A549 (cell line): ENCODE measurements at regions not wholly inside any gene's neighbourhood (a gene's known extent, or its start where the extent isn't known, plus 50 kb on each side); places are given as distances from the start of the nearest gene placed in this dataset.

Experiments
- ATAC-seq, 2 experiments: fragments of 200-7000 bp in 1 of 2; fragments of >200 bp in 1 of 2; cut with Nextera tagmentation in 1 of 2; cut with Tn5 transposase in 1 of 2; 3 replicates each; pipeline versions ENCODE4 v1.8.0 to v1.9.1; 2018 to 2020; ENCODE audit warnings: mild to moderate bottlenecking in 1 of 2, moderate library complexity in 1 of 2
- CTCF ChIA-PET: fragments of 300-600 bp; sonication (Branson Sonifier 250); formaldehyde crosslinking; extraction: SDS; loops from one replicate; lab custom pipeline; 2021; ENCODE audit warnings: antibody characterized with exemption, inconsistent platforms; lab: Yijun Ruan, JAX
- POLR2A ChIA-PET: fragments of 350-600 bp; formaldehyde crosslinking; extraction: SDS; loops from one replicate; lab custom pipeline; 2021; ENCODE audit warnings: antibody characterized with exemption, inconsistent platforms; lab: Yijun Ruan, JAX
- DNase-seq, 2 experiments: peaks; one replicate each; pipeline versions ENCODE4 v3.0.0 to v3.0.0-alpha.2; 2011 to 2016; ENCODE audit warnings: low read depth in 1 of 2, low spot score in 1 of 2
- FAIRE-seq: peaks from 2 replicates; lab custom pipeline; 2011; peaks lifted over from hg19 to GRCh38; lab: Jason Lieb, UNC
- H3K27ac ChIP-seq, 2 experiments: fragments of >200 bp; sonication (Bioruptor Twin); formaldehyde crosslinking; 3 replicates each; pipeline ENCODE4 v1.5.1; 2016 to 2017
- H3K4me1 ChIP-seq: fragments of >200 bp; sonication (Bioruptor Twin); formaldehyde crosslinking; 3 replicates; pipeline ENCODE4 v1.6.1; 2016
- H3K4me2 ChIP-seq: fragments of >200 bp; sonication (Bioruptor Twin); formaldehyde crosslinking; 3 replicates; pipeline ENCODE4 v1.6.1; 2016
- H3K4me3 ChIP-seq: fragments of >200 bp; sonication (Bioruptor Twin); formaldehyde crosslinking; 3 replicates; pipeline ENCODE4 v1.5.1; 2016
- H3K9me3 ChIP-seq: fragments of >200 bp; sonication (Bioruptor Twin); formaldehyde crosslinking; 3 replicates; pipeline ENCODE4 v1.6.1; 2016
- BHLHE40 ChIP-seq: IDR thresholded peaks from 2 replicates; pipeline ENCODE4 v1.6.1; 2012; ENCODE audit warnings: low read depth, low read length, inconsistent platforms
- CEBPB ChIP-seq, 2 experiments: fragments of >200 bp in 1 of 2; sonication (Bioruptor Twin) in 1 of 2; formaldehyde crosslinking in 1 of 2; IDR thresholded peaks; 2 replicates each; pipeline ENCODE4 v1.6.1; 2012 to 2016
- CHD2 ChIP-seq: fragments of 150-350 bp; IDR thresholded peaks from 2 replicates; pipeline ENCODE4 v1.6.1; 2014; ENCODE audit warnings: low read length; ENCODE audit not compliant: partially characterized antibody
- CHD4 ChIP-seq: fragments of 200-600 bp; sonication (generic); IDR thresholded peaks from 2 replicates; pipeline ENCODE4 v1.6.1; 2016; ENCODE audit warnings: antibody characterized with exemption, mild to moderate bottlenecking, borderline replicate concordance
- EHF ChIP-seq: fragments of 250-450 bp; sonication (Bioruptor Pico); IDR thresholded peaks from 2 replicates; pipeline ENCODE4 v1.5.0; 2020; ENCODE audit warnings: mild to moderate bottlenecking
- EHMT2 ChIP-seq: fragments of 200-600 bp; sonication (generic); IDR thresholded peaks from 2 replicates; pipeline ENCODE4 v1.6.1; 2016; ENCODE audit warnings: antibody characterized with exemption, low read depth, mild to moderate bottlenecking, moderate library complexity
- FOXS1 ChIP-seq: fragments of 250-450 bp; sonication (Bioruptor Pico); IDR thresholded peaks from 2 replicates; pipeline ENCODE4 v1.5.0; 2020; ENCODE audit warnings: mild to moderate bottlenecking, moderate library complexity
- HDAC2 ChIP-seq: fragments of 200-600 bp; sonication (generic); IDR thresholded peaks from 2 replicates; pipeline ENCODE4 v1.6.1; 2016
- HEYL ChIP-seq: fragments of 250-450 bp; sonication (Bioruptor Pico); IDR thresholded peaks from 2 replicates; pipeline ENCODE4 v1.8.0; 2021; ENCODE audit warnings: mild to moderate bottlenecking, moderate library complexity
- HOXA7 ChIP-seq: fragments of 250-450 bp; sonication (Bioruptor Pico); IDR thresholded peaks from 2 replicates; pipeline ENCODE4 v1.5.0; 2020; ENCODE audit warnings: mild to moderate bottlenecking, moderate library complexity
- HOXB13 ChIP-seq: fragments of 250-450 bp; sonication (Bioruptor Pico); IDR thresholded peaks from 2 replicates; pipeline ENCODE4 v1.5.0; 2020; ENCODE audit warnings: low read depth, mild to moderate bottlenecking, moderate library complexity
- JUN ChIP-seq, 2 experiments: fragments of >200 bp; sonication (Bioruptor Twin); formaldehyde crosslinking; IDR thresholded peaks; 2 replicates in 1 of 2; 3 replicates in 1 of 2; pipeline ENCODE4 v1.6.1; 2016 to 2017
- KDM1A ChIP-seq: fragments of 200-600 bp; sonication (generic); IDR thresholded peaks from 2 replicates; pipeline ENCODE4 v1.6.1; 2016; ENCODE audit warnings: low read depth, mild to moderate bottlenecking
- KDM5A ChIP-seq: fragments of 200-600 bp; sonication (generic); IDR thresholded peaks from 2 replicates; pipeline ENCODE4 v1.6.1; 2016; ENCODE audit warnings: antibody characterized with exemption, mild to moderate bottlenecking
- MAFK ChIP-seq: fragments of 450-650 bp; IDR thresholded peaks from 2 replicates; pipeline ENCODE4 v1.6.1; 2014; ENCODE audit not compliant: partially characterized antibody
- MAZ ChIP-seq: fragments of 150-350 bp; IDR thresholded peaks from 2 replicates; pipeline ENCODE4 v1.6.1; 2014; ENCODE audit warnings: antibody characterized with exemption, low read depth, low read length, borderline replicate concordance
- MYC ChIP-seq: IDR thresholded peaks from 2 replicates; pipeline ENCODE4 v1.6.1; 2012; ENCODE audit warnings: mild to moderate bottlenecking, inconsistent platforms, low read length, improper control_type of control experiment, borderline replicate concordance
- NFE2L2 ChIP-seq: fragments of 150-350 bp; conservative IDR thresholded peaks from 2 replicates; pipeline ENCODE4 v1.6.1; 2014; ENCODE audit warnings: low read length
- NPAS2 ChIP-seq: fragments of 250-450 bp; sonication (Bioruptor Pico); IDR thresholded peaks from 2 replicates; pipeline ENCODE4 v1.8.0; 2022; ENCODE audit warnings: mild to moderate bottlenecking, moderate library complexity, borderline replicate concordance
- NR3C1 ChIP-seq: fragments of >200 bp; sonication (Bioruptor Twin); formaldehyde crosslinking; IDR thresholded peaks from 3 replicates; pipeline ENCODE4 v1.6.1; 2017
- SMC3 ChIP-seq: fragments of >200 bp; sonication (Bioruptor Twin); formaldehyde crosslinking; IDR thresholded peaks from 3 replicates; pipeline ENCODE4 v1.6.1; 2018; ENCODE audit warnings: inconsistent platforms
- TFCP2L1 ChIP-seq: fragments of 250-450 bp; sonication (Bioruptor Pico); IDR thresholded peaks from 2 replicates; pipeline ENCODE4 v1.5.0; 2021; ENCODE audit warnings: mild to moderate bottlenecking
- TP53 ChIP-seq: fragments of 250-450 bp; sonication (Bioruptor Pico); IDR thresholded peaks from 2 replicates; pipeline ENCODE4 v1.5.0; 2021; ENCODE audit warnings: mild to moderate bottlenecking, moderate library complexity
- ZC3H11A ChIP-seq: fragments of 450-650 bp; IDR thresholded peaks from 2 replicates; pipeline ENCODE4 v1.6.1; 2014; ENCODE audit warnings: antibody characterized with exemption, mild to moderate bottlenecking
- ZFP36 ChIP-seq: fragments of 450-650 bp; IDR thresholded peaks from 2 replicates; pipeline ENCODE4 v1.6.1; 2014; ENCODE audit warnings: borderline replicate concordance; ENCODE audit not compliant: partially characterized antibody
- WGBS: methylation state at CpG from one replicate; pipeline ENCODE4 v1.1.6; 2017; ENCODE audit errors: missing lambda C conversion rate; 5-methylcytosine and 5-hydroxymethylcytosine counted together
- TF ChIP-seq, protein P1 (sequence below): IDR thresholded peaks from 2 replicates; pipeline ENCODE4 v1.6.1; 2012; ENCODE audit warnings: low read depth, borderline replicate concordance
- TF ChIP-seq, protein P2 (sequence below): fragments of 200-600 bp; sonication (generic); IDR thresholded peaks from 2 replicates; pipeline ENCODE4 v1.6.1; 2016; ENCODE audit warnings: antibody characterized with exemption, mild to moderate bottlenecking, moderate library complexity

DNA sequence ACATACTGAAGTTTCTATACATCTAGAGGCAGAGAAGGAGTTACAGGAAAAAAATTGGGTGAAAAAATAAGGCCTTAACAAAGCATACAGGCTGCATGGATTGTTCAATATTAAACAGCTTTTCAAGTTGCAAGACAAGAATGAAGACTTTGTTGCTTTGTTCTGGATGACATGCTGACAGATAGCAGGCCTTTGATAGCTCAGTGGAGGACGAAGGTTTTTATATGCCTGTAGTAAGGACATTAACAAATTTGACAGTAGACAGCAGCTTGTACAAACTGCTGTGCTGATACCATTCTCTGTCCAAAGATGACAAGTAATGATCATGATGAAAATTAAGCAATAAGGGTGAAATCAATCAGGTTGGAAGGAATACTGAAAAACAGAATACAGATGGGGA is 309.9 kb downstream of the NKX6-1 start (continued):
- TF ChIP-seq EHMT2 (no peak), EHF (CRISPR knock-in tag) (no peak)
- TF ChIP-seq, protein P1, sequence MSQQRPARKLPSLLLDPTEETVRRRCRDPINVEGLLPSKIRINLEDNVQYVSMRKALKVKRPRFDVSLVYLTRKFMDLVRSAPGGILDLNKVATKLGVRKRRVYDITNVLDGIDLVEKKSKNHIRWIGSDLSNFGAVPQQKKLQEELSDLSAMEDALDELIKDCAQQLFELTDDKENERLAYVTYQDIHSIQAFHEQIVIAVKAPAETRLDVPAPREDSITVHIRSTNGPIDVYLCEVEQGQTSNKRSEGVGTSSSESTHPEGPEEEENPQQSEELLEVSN, result no peak

DNA sequence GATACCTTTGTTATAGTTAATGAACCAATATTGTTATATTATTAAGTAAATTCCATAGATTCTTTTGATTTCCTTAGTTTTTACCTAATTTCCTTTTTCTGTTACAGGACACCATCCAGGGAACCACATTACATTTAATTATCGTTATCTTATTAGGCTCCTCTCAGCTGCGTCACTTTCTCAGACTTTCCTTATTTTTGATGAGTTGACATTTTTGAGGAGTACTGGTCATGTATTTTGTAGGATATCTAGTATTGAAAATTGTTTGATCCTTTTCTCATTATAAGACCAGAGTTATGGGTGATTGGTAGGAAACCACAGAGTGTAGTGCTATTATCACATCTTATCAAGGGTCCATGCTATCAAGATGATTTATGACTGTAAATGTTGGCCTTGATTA is 319.7 kb downstream of the NKX6-1 start:
- DNase-seq (no peak), ATAC-seq (no peak), FAIRE-seq (no peak)
- H3K4me2 ChIP-seq, result no peak overlapping the region
- peak; percentile 91 for TF ChIP-seq MAFK
- no peak for TF ChIP-seq ZC3H11A
- TF ChIP-seq CHD2, result no peak
- no peak overlapping the region for H3K27ac ChIP-seq
- 84% methylated on average over 2 of the region's 2 CpGs for whole genome bisulfite sequencing
- ChIA-PET CTCF (interaction anchor here (1.1 kb wide), 1 partner anchor 10 kb away, joined by 5 read pairs; no protein-coding TSS in a partner anchor), POLR2A (no interaction called here)
- no peak overlapping the region for H3K4me3 ChIP-seq
- no peaks in the 10 kb centered on the region for H3K4me1 ChIP-seq
- H3K9me3 ChIP-seq, result no peaks in the 10 kb centered on the region

DNA sequence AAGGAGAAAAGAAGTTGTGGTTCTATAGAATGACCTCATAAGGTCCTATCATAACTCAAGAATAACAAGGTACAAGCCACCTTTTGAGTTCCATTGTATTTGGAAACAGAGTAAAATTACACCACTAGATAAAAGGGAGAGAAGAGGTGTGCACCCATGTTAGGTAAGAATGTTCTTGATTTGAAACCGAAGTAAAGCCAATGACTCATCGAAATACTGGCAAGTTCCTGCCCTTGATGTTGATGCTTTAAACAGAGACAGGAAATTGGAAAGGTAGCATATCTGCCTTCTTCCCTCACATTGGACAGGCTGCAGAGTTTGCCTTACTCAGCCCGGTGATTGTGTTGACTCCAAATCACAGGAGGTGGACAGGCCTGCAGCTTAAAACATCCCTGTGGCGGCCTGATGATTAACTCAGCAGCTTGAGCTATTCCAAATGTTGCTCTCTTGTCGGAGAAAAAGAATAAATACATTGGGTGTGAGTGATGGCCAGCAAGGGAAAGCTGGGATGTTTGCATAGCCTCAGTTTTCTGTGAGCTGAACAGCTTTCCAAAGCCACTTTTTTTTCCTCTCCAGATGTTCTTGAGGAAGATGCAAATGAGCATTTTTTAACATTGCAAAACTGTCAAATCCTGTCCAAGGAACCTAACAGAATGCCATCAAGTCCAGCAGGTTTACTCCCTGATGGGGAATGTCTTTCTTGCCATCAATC is 321.1 kb downstream of the NKX6-1 start:
- Histone ChIP-seq H3K4me3 (no peak overlapping the region), H3K9me3 (no peaks in the 10 kb centered on the region), H3K4me2 (no peak overlapping the region), H3K4me1 (no peaks in the 10 kb centered on the region), H3K27ac (no peak overlapping the region)
- 33% methylated on average over 5 of the region's 5 CpGs for WGBS
- no peak for ATAC-seq
- FAIRE-seq, result no peak
- no peak for TF ChIP-seq TFCP2L1
- no peak for TF ChIP-seq JUN (IDR thresholded peaks at IDR 0.05)
- no peak for TF ChIP-seq BHLHE40
- no peak for TF ChIP-seq KDM1A
- TF ChIP-seq TP53, result no peak
- TF ChIP-seq ZFP36, result no peak
- no peak for TF ChIP-seq MAZ
- no peak for TF ChIP-seq NR3C1
- DNase-seq, result no peak
- ChIA-PET CTCF (interaction anchor here (1.1 kb wide), 1 partner anchor 11 kb away, joined by 5 read pairs; no protein-coding TSS in a partner anchor), POLR2A (no interaction called here)

DNA sequence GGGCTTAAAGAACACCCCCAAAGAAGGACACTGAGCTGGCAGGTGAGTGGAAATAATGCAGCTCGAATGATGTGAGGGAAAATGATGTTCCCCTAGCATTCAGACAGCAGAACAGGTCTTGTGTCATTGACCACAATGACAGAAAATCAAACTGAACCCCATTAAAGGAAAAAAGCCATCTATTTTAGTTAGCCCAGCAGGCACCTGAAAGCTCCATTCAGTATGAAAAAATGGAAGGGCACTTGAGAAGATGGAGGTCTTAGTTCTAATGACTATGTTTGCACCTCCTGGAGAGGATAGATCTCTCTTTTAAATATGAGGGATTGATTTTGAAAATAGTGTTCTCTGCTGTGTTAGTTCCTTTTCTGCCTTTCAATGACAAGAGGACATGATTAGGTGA is 323.1 kb downstream of the NKX6-1 start:
- H3K4me1 ChIP-seq, result no peaks in the 10 kb centered on the region
- H3K9me3 ChIP-seq, result no peaks in the 10 kb centered on the region
- no peak overlapping the region for H3K4me3 ChIP-seq
- ChIA-PET POLR2A (no interaction called here), CTCF (no interaction called here)
- FAIRE-seq (no peak), ATAC-seq (no peak), DNase-seq (no peak)
- no peak overlapping the region for H3K4me2 ChIP-seq
- TF ChIP-seq NFE2L2, result no peak
- no peak for TF ChIP-seq KDM5A
- TF ChIP-seq HEYL, result no peak
- TF ChIP-seq MAFK, result no peak
- TF ChIP-seq MYC, result no peak
- no peak for TF ChIP-seq NPAS2 (CRISPR knock-in tag)
- TF ChIP-seq HDAC2, result no peak
- no peak for TF ChIP-seq HOXB13 (CRISPR knock-in tag)
- no peak for TF ChIP-seq TFCP2L1
- TF ChIP-seq, protein P2, sequence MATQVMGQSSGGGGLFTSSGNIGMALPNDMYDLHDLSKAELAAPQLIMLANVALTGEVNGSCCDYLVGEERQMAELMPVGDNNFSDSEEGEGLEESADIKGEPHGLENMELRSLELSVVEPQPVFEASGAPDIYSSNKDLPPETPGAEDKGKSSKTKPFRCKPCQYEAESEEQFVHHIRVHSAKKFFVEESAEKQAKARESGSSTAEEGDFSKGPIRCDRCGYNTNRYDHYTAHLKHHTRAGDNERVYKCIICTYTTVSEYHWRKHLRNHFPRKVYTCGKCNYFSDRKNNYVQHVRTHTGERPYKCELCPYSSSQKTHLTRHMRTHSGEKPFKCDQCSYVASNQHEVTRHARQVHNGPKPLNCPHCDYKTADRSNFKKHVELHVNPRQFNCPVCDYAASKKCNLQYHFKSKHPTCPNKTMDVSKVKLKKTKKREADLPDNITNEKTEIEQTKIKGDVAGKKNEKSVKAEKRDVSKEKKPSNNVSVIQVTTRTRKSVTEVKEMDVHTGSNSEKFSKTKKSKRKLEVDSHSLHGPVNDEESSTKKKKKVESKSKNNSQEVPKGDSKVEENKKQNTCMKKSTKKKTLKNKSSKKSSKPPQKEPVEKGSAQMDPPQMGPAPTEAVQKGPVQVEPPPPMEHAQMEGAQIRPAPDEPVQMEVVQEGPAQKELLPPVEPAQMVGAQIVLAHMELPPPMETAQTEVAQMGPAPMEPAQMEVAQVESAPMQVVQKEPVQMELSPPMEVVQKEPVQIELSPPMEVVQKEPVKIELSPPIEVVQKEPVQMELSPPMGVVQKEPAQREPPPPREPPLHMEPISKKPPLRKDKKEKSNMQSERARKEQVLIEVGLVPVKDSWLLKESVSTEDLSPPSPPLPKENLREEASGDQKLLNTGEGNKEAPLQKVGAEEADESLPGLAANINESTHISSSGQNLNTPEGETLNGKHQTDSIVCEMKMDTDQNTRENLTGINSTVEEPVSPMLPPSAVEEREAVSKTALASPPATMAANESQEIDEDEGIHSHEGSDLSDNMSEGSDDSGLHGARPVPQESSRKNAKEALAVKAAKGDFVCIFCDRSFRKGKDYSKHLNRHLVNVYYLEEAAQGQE, result no peak
- TF ChIP-seq, protein P1, result no peak
- TF ChIP-seq EHF (CRISPR knock-in tag), result no peak
- TF ChIP-seq FOXS1 (CRISPR knock-in tag), result no peak
- TF ChIP-seq CEBPB (IDR thresholded peaks at IDR 0.05), result no peak
- TF ChIP-seq HOXA7 (CRISPR knock-in tag), result no peak
- TF ChIP-seq CHD4, result no peak
- no peak for TF ChIP-seq SMC3
- 6% methylated on average over 1 of the region's 1 CpG for WGBS
- H3K27ac ChIP-seq, result no peak overlapping the region
